ENCODE measurements at regions not wholly inside any gene's neighbourhood (a gene's known extent, or its start where the extent isn't known, plus 50 kb on each side); places are given as distances from the start of the nearest gene placed in this dataset.

GRCh38 chr15:91524534-91524933 is 329.0 kb upstream of the SLCO3A1 start:
- in situ Hi-C loops (cut with MboI; ENCODE audit: low sequenced_read_pairs in 4 of 4) (loop anchor here in 1 of 4 donors (10.0 kb wide), 1 partner anchor 220 kb away; no protein-coding TSS in a partner anchor), intact Hi-C loops (cut with DNase I; ENCODE audit: low total_unique reads) (loop anchor here (10.0 kb wide), 1 partner anchor 220 kb away; no protein-coding TSS in a partner anchor)
- Histone ChIP-seq H3K27me3 (no peaks in the 10 kb centered on the region), H3K9me3 (no peaks in the 10 kb centered on the region), H3K4me1 (peaks cover 0 to 3% of the 10 kb centered on the region in 2 donors), H3K36me3 (no peaks in the 10 kb centered on the region), H3K4me3 (no peak overlapping the region), H3K27ac (no peak overlapping the region)
- TF ChIP-seq CTCF (IDR thresholded peaks at IDR 0.05 in 4 of 5, conservative IDR thresholded peaks at IDR 0.05 in 1 of 5) (no peak), POLR2A (IDR thresholded peaks at IDR 0.05) (no peak)
- ATAC-seq (no peak), DNase-seq (no peak)

GRCh38 chr15:91525751-91526150 is 327.8 kb upstream of the SLCO3A1 start:
- Histone ChIP-seq H3K4me3 (no peak overlapping the region), H3K4me1 (peaks cover under 1 to 11% of the 10 kb centered on the region in 2 donors), H3K36me3 (no peaks in the 10 kb centered on the region), H3K27ac (no peak overlapping the region), H3K9me3 (no peaks in the 10 kb centered on the region), H3K27me3 (no peaks in the 10 kb centered on the region)
- intact Hi-C loops (cut with DNase I; ENCODE audit: low total_unique reads): loop anchor here (10.0 kb wide), 1 partner anchor 221 kb away; no protein-coding TSS in a partner anchor
- in situ Hi-C loops (cut with MboI; ENCODE audit: low sequenced_read_pairs in 4 of 4): loop anchor here in 1 of 4 donors (10.0 kb wide), 1 partner anchor 221 kb away; no protein-coding TSS in a partner anchor
- ATAC-seq (no peak), DNase-seq (no peak)
- TF ChIP-seq POLR2A (IDR thresholded peaks at IDR 0.05): no peak
- TF ChIP-seq CTCF (IDR thresholded peaks at IDR 0.05 in 4 of 5, conservative IDR thresholded peaks at IDR 0.05 in 1 of 5): no peak

- TF ChIP-seq CTCF (IDR thresholded peaks at IDR 0.05 in 4 of 5, conservative IDR thresholded peaks at IDR 0.05 in 1 of 5) (no peak), POLR2A (IDR thresholded peaks at IDR 0.05) (no peak)
- Histone ChIP-seq H3K27ac (no peak overlapping the region), H3K4me1 (peaks cover 8 to 15% of the 10 kb centered on the region in 2 donors), H3K4me3 (no peak overlapping the region), H3K9me3 (no peaks in the 10 kb centered on the region), H3K27me3 (no peaks in the 10 kb centered on the region), H3K36me3 (no peaks in the 10 kb centered on the region)
- intact Hi-C loops (cut with DNase I; ENCODE audit: low total_unique reads) (loop anchor here (10.0 kb wide), 1 partner anchor 222 kb away; no protein-coding TSS in a partner anchor), in situ Hi-C loops (cut with MboI; ENCODE audit: low sequenced_read_pairs in 4 of 4) (loop anchor here in 1 of 4 donors (10.0 kb wide), 1 partner anchor 222 kb away; no protein-coding TSS in a partner anchor)
- ATAC-seq: no peak
- DNase-seq: no peak
Observed at GRCh38 chr15:91526424-91526823, 327.1 kb upstream of the SLCO3A1 start.

- TF ChIP-seq POLR2A (IDR thresholded peaks at IDR 0.05): no peak
- no peak for TF ChIP-seq CTCF (IDR thresholded peaks at IDR 0.05 in 4 of 5, conservative IDR thresholded peaks at IDR 0.05 in 1 of 5)
- no peak for ATAC-seq
- intact Hi-C loops (cut with DNase I; ENCODE audit: low total_unique reads): loop anchor here (10.0 kb wide), 1 partner anchor 224 kb away; no protein-coding TSS in a partner anchor
Observed at GRCh38 chr15:91528801-91529200, 324.7 kb upstream of the SLCO3A1 start.

More at GRCh38 chr15:91528801-91529200, 324.7 kb upstream of the SLCO3A1 start:
- no peak overlapping the region for H3K4me3 ChIP-seq
- no peaks in the 10 kb centered on the region for H3K27me3 ChIP-seq
- in situ Hi-C loops (cut with MboI; ENCODE audit: low sequenced_read_pairs in 4 of 4): loop anchor here in 1 of 4 donors (10.0 kb wide), 1 partner anchor 224 kb away; no protein-coding TSS in a partner anchor
- H3K4me1 ChIP-seq: peaks cover 13 to 18% of the 10 kb centered on the region in 2 donors
- no peaks in the 10 kb centered on the region for H3K9me3 ChIP-seq
- no peaks in the 10 kb centered on the region for H3K36me3 ChIP-seq
- H3K27ac ChIP-seq: no peak overlapping the region
- DNase-seq: no peak

Measured in gastrocnemius medialis (tissue), 4 donors.